Medulla oblongata (tissue), 1 donor: ENCODE measurements at regions not wholly inside any gene's neighbourhood (a gene's known extent, or its start where the extent isn't known, plus 50 kb on each side); places are given as distances from the start of the nearest gene placed in this dataset.

Source experiments
- DNase-seq: peaks from one replicate; pipeline ENCODE4 v3.0.0-alpha.2; 2015; ENCODE audit errors: extremely low spot score

GRCh38 chr11:39144351-39145130, 2314.9 kb downstream of the LRRC4C start:
- no peak for DNase-seq

GRCh38 chr11:39139581-39139980, 2319.9 kb downstream of the LRRC4C start:
- no peak for DNase-seq

GRCh38 chr11:39120890-39121289, 2338.6 kb downstream of the LRRC4C start:
- no peak for DNase-seq

- DNase-seq = no peak
These were observed 2345.8 kb downstream of the LRRC4C start for GRCh38 chr11:39113606-39114005.

GRCh38 chr11:39102236-39102635, 2357.2 kb downstream of the LRRC4C start:
- no peak for DNase-seq

- no peak for DNase-seq
These were observed 2381.0 kb downstream of the LRRC4C start for GRCh38 chr11:39078465-39078864.

GRCh38 chr11:39037611-39038010, 2421.8 kb downstream of the LRRC4C start:
- no peak for DNase-seq

GRCh38 chr11:39036021-39036420, 2423.4 kb downstream of the LRRC4C start:
- no peak for DNase-seq

- no peak for DNase-seq
These were observed 2423.5 kb upstream of the RAG2 start for GRCh38 chr11:39021539-39021938.

GRCh38 chr11:39011797-39012196, 2413.8 kb upstream of the RAG2 start:
- no peak for DNase-seq

- no peak for DNase-seq
These were observed 2392.8 kb upstream of the RAG2 start for GRCh38 chr11:38990841-38991240.

GRCh38 chr11:38990139-38990538, 2392.1 kb upstream of the RAG2 start:
- no peak for DNase-seq

GRCh38 chr11:38988908-38989307, 2390.9 kb upstream of the RAG2 start:
- no peak for DNase-seq

GRCh38 chr11:38972220-38972619, 2374.2 kb upstream of the RAG2 start:
- no peak for DNase-seq

GRCh38 chr11:38971141-38971540, 2373.1 kb upstream of the RAG2 start:
- no peak for DNase-seq

- no peak for DNase-seq
These were observed 2370.9 kb upstream of the RAG2 start for GRCh38 chr11:38968951-38969350.

- no peak for DNase-seq
These were observed 2354.7 kb upstream of the RAG2 start for GRCh38 chr11:38952698-38953097.

GRCh38 chr11:38950867-38951266, 2352.8 kb upstream of the RAG2 start:
- DNase-seq = no peak

- no peak for DNase-seq
These were observed 2350.4 kb upstream of the RAG2 start for GRCh38 chr11:38948392-38948791.

GRCh38 chr11:38937709-38938108, 2339.7 kb upstream of the RAG2 start:
- DNase-seq = no peak

GRCh38 chr11:38935941-38936340, 2337.9 kb upstream of the RAG2 start:
- DNase-seq = no peak

GRCh38 chr11:38927993-38928392, 2330.0 kb upstream of the RAG2 start:
- no peak for DNase-seq

GRCh38 chr11:38924644-38925043, 2326.6 kb upstream of the RAG2 start:
- DNase-seq = no peak

- DNase-seq = no peak
These were observed 2302.2 kb upstream of the RAG2 start for GRCh38 chr11:38900211-38900610.
